WTC11 (cell line): ENCODE measurements at regions not wholly inside any gene's neighbourhood (a gene's known extent, or its start where the extent isn't known, plus 50 kb on each side); places are given as distances from the start of the nearest gene placed in this dataset.

Experiments used
- ATAC-seq: fragments of 200-7000 bp; cut with Tn5 transposase; 2 replicates; pipeline ENCODE4 v1.10.0; 2021; ENCODE audit warnings: mild to moderate bottlenecking, moderate library complexity
- CTCF ChIA-PET: fragments of 300-600 bp; sonication (Branson Sonifier 250); formaldehyde crosslinking; loops from one replicate; lab custom pipeline; 2021; ENCODE audit warnings: antibody characterized with exemption; lab: Charles Lee
- POLR2A ChIA-PET: fragments of 350-600 bp; sonication (Branson Sonifier 250); formaldehyde crosslinking; loops from one replicate; lab custom pipeline; 2021; ENCODE audit warnings: antibody characterized with exemption; lab: Charles Lee
- DNase-seq: peaks from one replicate; pipeline ENCODE4 v3.0.0; 2021; ENCODE audit warnings: low spot score
- H3K27ac Mint-ChIP-seq: 2 replicates; pipeline ENCODE4 v1.8.0; 2021; ENCODE audit warnings: mixed read lengths
- H3K27me3 Mint-ChIP-seq: 2 replicates; pipeline ENCODE4 v1.8.0; 2021; ENCODE audit warnings: low read depth, mild to moderate bottlenecking, moderate library complexity, mixed read lengths
- H3K36me3 Mint-ChIP-seq: 2 replicates; pipeline ENCODE4 v1.8.0; 2021; ENCODE audit warnings: mixed read lengths
- H3K4me1 Mint-ChIP-seq: 2 replicates; pipeline ENCODE4 v1.8.0; 2022; ENCODE audit warnings: mixed read lengths
- H3K4me3 Mint-ChIP-seq: 2 replicates; pipeline ENCODE4 v1.8.0; 2021; ENCODE audit warnings: mild to moderate bottlenecking, moderate library complexity, mixed read lengths
- H3K9me3 Mint-ChIP-seq: 2 replicates; pipeline ENCODE4 v1.8.0; 2021; ENCODE audit warnings: mixed read lengths
- CDX4 ChIP-seq: fragments of 250-450 bp; sonication (Bioruptor Pico); IDR thresholded peaks from 2 replicates; pipeline ENCODE4 v1.9.0; 2021; ENCODE audit warnings: moderate library complexity, mild to moderate bottlenecking, inconsistent platforms, borderline replicate concordance
- FOXK1 ChIP-seq: sonication (generic); formaldehyde crosslinking; IDR thresholded peaks from 2 replicates; pipeline ENCODE4 v1.8.0; 2022; ENCODE audit warnings: mild to moderate bottlenecking, moderate library complexity, missing genetic modification reagents
- FOXP1 ChIP-seq: sonication (generic); formaldehyde crosslinking; IDR thresholded peaks from 2 replicates; pipeline ENCODE4 v1.8.0; 2022; ENCODE audit warnings: missing genetic modification reagents, mild to moderate bottlenecking, moderate library complexity, borderline replicate concordance
- FOXP4 ChIP-seq: sonication (generic); formaldehyde crosslinking; IDR thresholded peaks from 2 replicates; pipeline ENCODE4 v1.8.0; 2022; ENCODE audit warnings: mild to moderate bottlenecking, missing genetic modification reagents
- MLX ChIP-seq: sonication (generic); formaldehyde crosslinking; IDR thresholded peaks from 2 replicates; pipeline ENCODE4 v1.8.1; 2023; ENCODE audit warnings: mild to moderate bottlenecking, missing genetic modification reagents, moderate library complexity
- NR1H2 ChIP-seq: sonication (generic); formaldehyde crosslinking; IDR thresholded peaks from 2 replicates; pipeline ENCODE4 v1.9.0; 2021; ENCODE audit warnings: mild to moderate bottlenecking, moderate library complexity, missing genetic modification reagents
- PREB ChIP-seq: sonication (generic); formaldehyde crosslinking; IDR thresholded peaks from 2 replicates; pipeline ENCODE4 v1.8.1; 2022; ENCODE audit warnings: mild to moderate bottlenecking, missing genetic modification reagents, moderate library complexity, borderline replicate concordance
- RELA ChIP-seq: sonication (generic); formaldehyde crosslinking; IDR thresholded peaks from 2 replicates; pipeline ENCODE4 v1.8.1; 2022; ENCODE audit warnings: missing genetic modification reagents, mild to moderate bottlenecking, borderline replicate concordance
- SMAD4 ChIP-seq: sonication (generic); formaldehyde crosslinking; IDR thresholded peaks from 2 replicates; pipeline ENCODE4 v1.8.0; 2022; ENCODE audit warnings: mild to moderate bottlenecking, missing genetic modification reagents
- SP1 ChIP-seq: sonication (generic); formaldehyde crosslinking; conservative IDR thresholded peaks from 2 replicates; pipeline ENCODE4 v1.8.1; 2022; ENCODE audit warnings: missing genetic modification reagents
- TP53 ChIP-seq: sonication (generic); formaldehyde crosslinking; IDR thresholded peaks from 2 replicates; pipeline ENCODE4 v1.8.1; 2023; ENCODE audit warnings: mild to moderate bottlenecking, missing genetic modification reagents
- ZNF138 ChIP-seq: sonication (generic); formaldehyde crosslinking; conservative IDR thresholded peaks from 2 replicates; pipeline ENCODE4 v1.8.1; 2022; ENCODE audit warnings: mild to moderate bottlenecking, moderate library complexity, missing genetic modification reagents
- ZNF281 ChIP-seq: sonication (generic); formaldehyde crosslinking; IDR thresholded peaks from 2 replicates; pipeline ENCODE4 v1.8.0; 2023; ENCODE audit warnings: mild to moderate bottlenecking, missing genetic modification reagents
- ZNF317 ChIP-seq: sonication (generic); formaldehyde crosslinking; IDR thresholded peaks from 2 replicates; pipeline ENCODE4 v1.8.1; 2023; ENCODE audit warnings: low read depth, mild to moderate bottlenecking, moderate library complexity, missing genetic modification reagents, borderline replicate concordance
- ZNF425 ChIP-seq: fragments of 250-450 bp; sonication (Bioruptor Pico); conservative IDR thresholded peaks from 2 replicates; pipeline ENCODE4 v1.9.0; 2021; ENCODE audit warnings: mild to moderate bottlenecking
- TF ChIP-seq, protein P1 (sequence below): sonication (generic); formaldehyde crosslinking; IDR thresholded peaks from 2 replicates; pipeline ENCODE4 v1.8.1; 2023; ENCODE audit warnings: mild to moderate bottlenecking, missing genetic modification reagents
- TF ChIP-seq, protein P2 (sequence below): sonication (generic); formaldehyde crosslinking; IDR thresholded peaks from 2 replicates; pipeline ENCODE4 v1.8.0; 2022; ENCODE audit warnings: mild to moderate bottlenecking, missing genetic modification reagents
- TF ChIP-seq, protein P3 (sequence below): sonication (generic); formaldehyde crosslinking; conservative IDR thresholded peaks from 2 replicates; pipeline ENCODE4 v1.8.1; 2023; ENCODE audit warnings: mild to moderate bottlenecking, low read depth, missing genetic modification reagents, moderate library complexity

- TF ChIP-seq, protein P1, sequence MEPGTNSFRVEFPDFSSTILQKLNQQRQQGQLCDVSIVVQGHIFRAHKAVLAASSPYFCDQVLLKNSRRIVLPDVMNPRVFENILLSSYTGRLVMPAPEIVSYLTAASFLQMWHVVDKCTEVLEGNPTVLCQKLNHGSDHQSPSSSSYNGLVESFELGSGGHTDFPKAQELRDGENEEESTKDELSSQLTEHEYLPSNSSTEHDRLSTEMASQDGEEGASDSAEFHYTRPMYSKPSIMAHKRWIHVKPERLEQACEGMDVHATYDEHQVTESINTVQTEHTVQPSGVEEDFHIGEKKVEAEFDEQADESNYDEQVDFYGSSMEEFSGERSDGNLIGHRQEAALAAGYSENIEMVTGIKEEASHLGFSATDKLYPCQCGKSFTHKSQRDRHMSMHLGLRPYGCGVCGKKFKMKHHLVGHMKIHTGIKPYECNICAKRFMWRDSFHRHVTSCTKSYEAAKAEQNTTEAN (CRISPR knock-in tag): no peak
- no peak for TF ChIP-seq SMAD4 (CRISPR knock-in tag)
- TF ChIP-seq, protein P2, sequence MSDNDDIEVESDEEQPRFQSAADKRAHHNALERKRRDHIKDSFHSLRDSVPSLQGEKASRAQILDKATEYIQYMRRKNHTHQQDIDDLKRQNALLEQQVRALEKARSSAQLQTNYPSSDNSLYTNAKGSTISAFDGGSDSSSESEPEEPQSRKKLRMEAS (CRISPR knock-in tag): no peak
- TF ChIP-seq ZNF138 (CRISPR knock-in tag): no peak
- TF ChIP-seq NR1H2 (CRISPR knock-in tag): no peak
- no peak for TF ChIP-seq ZNF425
- no peak for TF ChIP-seq RELA (CRISPR knock-in tag)
Observed at GRCh38 chr5:145666591-145666990, 168.6 kb downstream of the PRELID2 start (continued).

DNA sequence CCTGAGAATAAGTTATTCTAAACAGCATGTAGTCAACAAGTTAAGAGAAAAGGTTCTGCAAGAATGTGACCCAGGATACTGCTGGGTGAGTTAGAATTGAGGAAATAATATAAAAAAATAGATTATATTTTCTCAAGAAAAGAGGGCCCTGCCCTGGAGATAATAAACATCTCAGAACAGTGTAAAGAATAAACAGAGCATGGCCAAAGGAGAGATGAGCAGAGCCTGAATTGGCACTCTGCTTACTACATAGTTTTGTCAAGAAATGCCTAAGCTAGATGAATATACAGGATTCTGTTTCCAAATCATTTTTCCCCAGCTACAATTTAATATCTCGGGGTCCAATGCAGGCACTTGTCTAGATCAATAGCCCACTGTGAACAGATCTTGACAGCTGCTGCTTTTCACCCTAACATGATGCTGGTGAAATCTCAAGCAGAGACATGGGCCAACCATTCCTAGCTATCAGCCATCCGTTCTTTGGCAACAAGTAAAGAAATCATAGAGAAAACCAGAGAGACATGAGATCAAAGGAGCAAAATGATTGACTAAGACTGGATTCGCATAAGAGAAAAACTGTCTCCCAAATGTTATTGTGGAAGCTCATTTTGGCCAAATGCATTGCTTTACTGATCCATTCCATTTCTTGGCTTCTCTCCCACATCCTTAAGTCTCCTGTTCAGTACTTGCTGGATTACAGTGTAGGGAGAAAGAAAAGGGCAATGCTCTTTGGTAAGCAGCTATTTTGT lies 173.2 kb downstream of the PRELID2 start:
- H3K27ac Mint-ChIP-seq: no peak overlapping the region
- H3K4me3 Mint-ChIP-seq: no peak overlapping the region
- ChIA-PET CTCF (no interaction called here), POLR2A (interaction anchor here (0.9 kb wide), 1 partner anchor 10 kb away, joined by 3 read pairs; no protein-coding TSS in a partner anchor)
- ATAC-seq (no peak), DNase-seq (no peak)
- no peaks in the 10 kb centered on the region for H3K27me3 Mint-ChIP-seq
- H3K4me1 Mint-ChIP-seq: peaks cover 6% of the 10 kb centered on the region; the same call in 1 of the 2 replicates
- H3K36me3 Mint-ChIP-seq: no peaks in the 10 kb centered on the region
- H3K9me3 Mint-ChIP-seq: peaks cover 3% of the 10 kb centered on the region; the same call in 1 of the 2 replicates
- no peak for TF ChIP-seq FOXK1
- no peak for TF ChIP-seq SP1 (CRISPR knock-in tag)
- TF ChIP-seq ZNF281: no peak
- no peak for TF ChIP-seq TP53 (CRISPR knock-in tag)
- TF ChIP-seq, protein P3, sequence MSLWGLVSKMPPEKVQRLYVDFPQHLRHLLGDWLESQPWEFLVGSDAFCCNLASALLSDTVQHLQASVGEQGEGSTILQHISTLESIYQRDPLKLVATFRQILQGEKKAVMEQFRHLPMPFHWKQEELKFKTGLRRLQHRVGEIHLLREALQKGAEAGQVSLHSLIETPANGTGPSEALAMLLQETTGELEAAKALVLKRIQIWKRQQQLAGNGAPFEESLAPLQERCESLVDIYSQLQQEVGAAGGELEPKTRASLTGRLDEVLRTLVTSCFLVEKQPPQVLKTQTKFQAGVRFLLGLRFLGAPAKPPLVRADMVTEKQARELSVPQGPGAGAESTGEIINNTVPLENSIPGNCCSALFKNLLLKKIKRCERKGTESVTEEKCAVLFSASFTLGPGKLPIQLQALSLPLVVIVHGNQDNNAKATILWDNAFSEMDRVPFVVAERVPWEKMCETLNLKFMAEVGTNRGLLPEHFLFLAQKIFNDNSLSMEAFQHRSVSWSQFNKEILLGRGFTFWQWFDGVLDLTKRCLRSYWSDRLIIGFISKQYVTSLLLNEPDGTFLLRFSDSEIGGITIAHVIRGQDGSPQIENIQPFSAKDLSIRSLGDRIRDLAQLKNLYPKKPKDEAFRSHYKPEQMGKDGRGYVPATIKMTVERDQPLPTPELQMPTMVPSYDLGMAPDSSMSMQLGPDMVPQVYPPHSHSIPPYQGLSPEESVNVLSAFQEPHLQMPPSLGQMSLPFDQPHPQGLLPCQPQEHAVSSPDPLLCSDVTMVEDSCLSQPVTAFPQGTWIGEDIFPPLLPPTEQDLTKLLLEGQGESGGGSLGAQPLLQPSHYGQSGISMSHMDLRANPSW (CRISPR knock-in tag): no peak
- TF ChIP-seq MLX (CRISPR knock-in tag): no peak
- TF ChIP-seq CDX4 (CRISPR knock-in tag): no peak
- no peak for TF ChIP-seq ZNF317 (CRISPR knock-in tag)
- TF ChIP-seq FOXP1 (CRISPR knock-in tag): no peak
- TF ChIP-seq FOXP4 (CRISPR knock-in tag): no peak
- TF ChIP-seq PREB (CRISPR knock-in tag): no peak
